ENCODE measurements at regions not wholly inside any gene's neighbourhood (a gene's known extent, or its start where the extent isn't known, plus 50 kb on each side); places are given as distances from the start of the nearest gene placed in this dataset.

GRCh38 chr5:89110916-89111646 is 228.1 kb upstream of the MEF2C start:
- no peaks in the 10 kb centered on the region for H3K9me3 ChIP-seq (ENCODE audit: control insufficient read depth, insufficient read depth, low read depth, low read length)
- no TSS peak for BruUV-seq (replicated peaks)
- intact Hi-C loops (cut with micrococcal nuclease; ENCODE audit: unreplicated experiment) (no loop called here), in situ Hi-C loops (cut with HindIII; ENCODE audit: low pct_unique_long_range_greater_than_20kb, low sequenced_read_pairs) (no loop called here)
- TF ChIP-seq REST (IDR thresholded peaks at IDR 0.05; ENCODE audit: insufficient read depth in 1 of 2, low read depth in 2 of 2, low read length in 1 of 2): no peak
- TF ChIP-seq POLR2AphosphoS5 (IDR thresholded peaks at IDR 0.05; ENCODE audit: low read depth, low read length): no peak
- no peak overlapping the region for H3K4me3 ChIP-seq (ENCODE audit: low read depth in 2 of 2, low read length in 2 of 2)
- ChIA-PET POLR2A (no interaction called here), CTCF (no interaction called here)
- H3K27ac ChIP-seq (ENCODE audit: low read length): no peak overlapping the region
- H3K4me1 ChIP-seq (ENCODE audit: control insufficient read depth, insufficient read depth, low read length): no peaks in the 10 kb centered on the region
- no peaks in the 10 kb centered on the region; the same call in 1 of the 2 replicates for H3K36me3 ChIP-seq (ENCODE audit: control insufficient read depth, insufficient read depth, low read length)
- DNase-seq (ENCODE audit: low read depth, low spot score) (no peak), ATAC-seq (no peak)
- H3K27me3 ChIP-seq (ENCODE audit: control insufficient read depth, insufficient read depth, low read length): no peaks in the 10 kb centered on the region

- BruUV-seq (replicated peaks): no TSS peak
- CTCF ChIA-PET: no interaction called here
Observed at GRCh38 chr5:89106480-89106879, 223.5 kb upstream of the MEF2C start.

More at GRCh38 chr5:89106480-89106879, 223.5 kb upstream of the MEF2C start:
- intact Hi-C loops (cut with micrococcal nuclease; ENCODE audit: unreplicated experiment): no loop called here
- Histone ChIP-seq H3K27ac (ENCODE audit: low read length) (no peak overlapping the region), H3K27me3 (ENCODE audit: control insufficient read depth, insufficient read depth, low read length) (no peaks in the 10 kb centered on the region), H3K36me3 (ENCODE audit: control insufficient read depth, insufficient read depth, low read length) (no peaks in the 10 kb centered on the region), H3K9me3 (ENCODE audit: control insufficient read depth, insufficient read depth, low read depth, low read length) (no peaks in the 10 kb centered on the region), H3K4me1 (ENCODE audit: control insufficient read depth, insufficient read depth, low read length) (no peaks in the 10 kb centered on the region), H3K4me3 (ENCODE audit: low read depth in 2 of 2, low read length in 2 of 2) (no peak overlapping the region)
- POLR2A ChIA-PET: no interaction called here
- ATAC-seq (no peak), DNase-seq (ENCODE audit: low read depth, low spot score) (no peak)
- in situ Hi-C loops (cut with HindIII; ENCODE audit: low pct_unique_long_range_greater_than_20kb, low sequenced_read_pairs): no loop called here
- TF ChIP-seq CTCF (IDR thresholded peaks at IDR 0.05): no peak
- TF ChIP-seq SIN3A (IDR thresholded peaks at IDR 0.05; ENCODE audit: borderline replicate concordance, insufficient read depth, low read depth, low read length): no peak
- no peak for TF ChIP-seq REST (IDR thresholded peaks at IDR 0.05; ENCODE audit: insufficient read depth in 1 of 2, low read depth in 2 of 2, low read length in 1 of 2)
- no peak for TF ChIP-seq POLR2AphosphoS5 (IDR thresholded peaks at IDR 0.05; ENCODE audit: low read depth, low read length)
- TF ChIP-seq TCF7L2 (IDR thresholded peaks at IDR 0.05; ENCODE audit: low read depth, low read length): no peak
